NT2/D1 (cell line): ENCODE measurements at regions not wholly inside any gene's neighbourhood (a gene's known extent, or its start where the extent isn't known, plus 50 kb on each side); places are given as distances from the start of the nearest gene placed in this dataset.

Experiments
- DNase-seq: peaks from one replicate; pipeline ENCODE4 v3.0.0-alpha.2; 2011; ENCODE audit warnings: low read depth, low spot score
- H3K27me3 ChIP-seq: 2 replicates; pipeline ENCODE4 v1.6.0; 2011; ENCODE audit warnings: mild to moderate bottlenecking; ENCODE audit not compliant: insufficient read length, insufficient read depth
- H3K36me3 ChIP-seq: 2 replicates; pipeline ENCODE4 v1.6.1; 2011; ENCODE audit warnings: mild to moderate bottlenecking, low read length, mixed read lengths; ENCODE audit not compliant: insufficient read depth, insufficient read length
- H3K4me1 ChIP-seq: 2 replicates; pipeline ENCODE4 v1.5.1; 2011; ENCODE audit not compliant: insufficient read depth, insufficient read length
- H3K4me3 ChIP-seq: 2 replicates; pipeline ENCODE4 v1.5.1; 2011; ENCODE audit warnings: low read depth; ENCODE audit not compliant: insufficient read length
- H3K9ac ChIP-seq: 2 replicates; pipeline ENCODE4 v1.6.0; 2011; ENCODE audit warnings: low read depth; ENCODE audit not compliant: insufficient read length
- H3K9me3 ChIP-seq: 2 replicates; pipeline ENCODE4 v1.5.1; 2011; ENCODE audit warnings: mild to moderate bottlenecking, low read length; ENCODE audit not compliant: insufficient read depth
- SUZ12 ChIP-seq: IDR thresholded peaks from 2 replicates; pipeline ENCODE4 v1.6.1; 2011; ENCODE audit not compliant: insufficient read length, insufficient read depth; ENCODE audit errors: extremely low read depth
- YY1 ChIP-seq: IDR thresholded peaks from 2 replicates; pipeline ENCODE4 v1.6.1; 2011; ENCODE audit not compliant: insufficient read length, insufficient read depth
- ZNF274 ChIP-seq: IDR thresholded peaks from 2 replicates; pipeline ENCODE4 v1.6.1; 2011; ENCODE audit warnings: mild to moderate bottlenecking, low read depth, low read length

DNA sequence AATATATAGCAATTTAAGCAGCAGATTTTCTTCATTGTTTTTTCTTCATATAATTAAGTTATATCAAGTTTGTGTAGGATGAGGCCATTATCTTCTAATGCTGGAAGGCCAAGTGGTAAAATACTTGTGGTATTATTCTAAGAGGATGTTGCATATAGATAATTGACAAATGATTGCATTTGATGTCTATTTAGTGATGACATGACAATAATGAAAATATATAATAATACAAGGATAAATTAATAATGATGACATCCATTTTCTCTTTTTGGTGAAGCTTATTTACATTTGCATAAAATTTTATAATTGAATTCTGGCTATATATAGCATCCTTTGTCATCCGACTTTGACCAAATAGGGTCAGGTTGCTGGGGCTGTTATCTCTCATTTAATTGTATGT, 195.4 kb upstream of the KCNJ16 start:
- Histone ChIP-seq H3K4me1 (no peaks in the 10 kb centered on the region), H3K36me3 (no peaks in the 10 kb centered on the region), H3K9ac (no peak overlapping the region), H3K9me3 (no peaks in the 10 kb centered on the region; the same call in 1 of the 2 replicates), H3K27me3 (no peaks in the 10 kb centered on the region), H3K4me3 (no peak overlapping the region)
- no peak for TF ChIP-seq YY1
- TF ChIP-seq SUZ12, result no peak
- TF ChIP-seq ZNF274, result no peak
- no peak for DNase-seq

DNA sequence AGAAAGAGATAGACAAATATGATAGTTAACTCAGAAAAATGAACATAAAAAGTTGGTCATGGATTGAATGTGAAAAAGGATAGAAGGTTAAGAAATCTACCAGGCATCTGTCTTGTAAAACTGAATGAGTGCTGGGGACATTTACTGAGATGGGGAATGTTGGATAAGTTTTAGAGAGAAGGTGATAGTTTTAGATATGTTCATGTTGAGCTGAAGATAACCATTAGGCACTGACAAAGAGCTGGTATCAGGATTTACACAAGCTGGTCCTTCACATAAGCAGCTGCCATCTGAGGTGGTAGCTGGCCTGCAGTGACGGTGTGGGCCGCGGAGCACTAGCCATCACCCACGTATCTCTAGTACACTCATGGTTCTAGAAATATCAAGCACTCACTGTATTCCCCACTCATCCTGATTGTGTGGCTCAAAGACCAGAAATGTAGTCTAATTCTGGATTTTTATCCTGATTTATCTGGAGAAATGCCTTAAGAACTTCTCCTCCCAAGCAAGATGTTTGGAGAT, 194.4 kb upstream of the KCNJ16 start:
- DNase-seq, result no peak
- Histone ChIP-seq H3K4me3 (no peak overlapping the region), H3K9ac (no peak overlapping the region), H3K36me3 (no peaks in the 10 kb centered on the region), H3K9me3 (no peaks in the 10 kb centered on the region; the same call in 1 of the 2 replicates), H3K27me3 (no peaks in the 10 kb centered on the region), H3K4me1 (no peaks in the 10 kb centered on the region)
- TF ChIP-seq SUZ12, result no peak
- TF ChIP-seq ZNF274, result no peak
- TF ChIP-seq YY1, result no peak

DNA sequence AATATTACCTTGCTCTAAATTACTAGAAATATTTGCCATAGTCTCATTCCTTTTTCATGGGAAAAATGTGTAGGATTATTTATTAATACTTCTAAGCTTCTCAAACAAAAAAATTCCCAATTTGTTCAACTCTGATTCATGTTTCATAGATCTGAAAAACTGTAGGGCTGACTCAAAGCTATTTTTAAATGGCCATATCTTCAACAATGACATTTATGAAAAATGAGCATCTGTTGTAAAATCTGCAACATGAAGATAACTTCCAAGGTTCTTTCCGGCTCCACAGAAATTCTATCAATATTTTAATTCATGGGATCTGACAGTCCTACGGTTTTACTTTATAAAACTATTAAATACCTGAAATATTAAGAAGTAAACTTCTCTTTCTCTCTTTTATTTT, 192.7 kb upstream of the KCNJ16 start:
- DNase-seq, result no peak
- Histone ChIP-seq H3K4me3 (no peak overlapping the region), H3K9ac (no peak overlapping the region), H3K27me3 (no peaks in the 10 kb centered on the region), H3K9me3 (no peaks in the 10 kb centered on the region; the same call in 1 of the 2 replicates), H3K4me1 (no peaks in the 10 kb centered on the region), H3K36me3 (no peaks in the 10 kb centered on the region)
- TF ChIP-seq YY1 (no peak), SUZ12 (no peak), ZNF274 (no peak)

DNA sequence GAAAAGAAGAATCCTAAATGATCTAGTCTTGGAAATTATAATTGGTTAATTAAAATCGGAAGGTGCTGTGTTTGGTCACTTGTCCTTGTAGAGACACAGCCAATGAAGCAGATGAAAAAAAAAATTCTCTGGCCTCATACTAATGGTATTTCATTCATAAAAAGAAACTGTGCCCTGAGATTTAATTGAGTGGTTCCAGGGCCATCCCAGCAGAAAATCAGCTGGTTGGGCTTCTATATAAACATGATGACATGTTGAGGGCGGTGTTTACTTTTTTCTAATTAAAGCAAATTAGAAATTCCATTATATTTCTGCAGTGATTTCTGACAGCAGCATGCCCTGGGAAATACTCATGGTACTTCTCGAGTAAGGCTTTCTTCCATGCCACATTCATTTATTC, 191.9 kb upstream of the KCNJ16 start:
- no peak for DNase-seq
- TF ChIP-seq YY1, result no peak
- TF ChIP-seq ZNF274, result no peak
- TF ChIP-seq SUZ12, result no peak
- no peaks in the 10 kb centered on the region for H3K4me1 ChIP-seq
- no peak overlapping the region for H3K4me3 ChIP-seq
- no peaks in the 10 kb centered on the region for H3K9me3 ChIP-seq
- no peaks in the 10 kb centered on the region for H3K27me3 ChIP-seq
- no peaks in the 10 kb centered on the region for H3K36me3 ChIP-seq
- no peak overlapping the region for H3K9ac ChIP-seq

DNA sequence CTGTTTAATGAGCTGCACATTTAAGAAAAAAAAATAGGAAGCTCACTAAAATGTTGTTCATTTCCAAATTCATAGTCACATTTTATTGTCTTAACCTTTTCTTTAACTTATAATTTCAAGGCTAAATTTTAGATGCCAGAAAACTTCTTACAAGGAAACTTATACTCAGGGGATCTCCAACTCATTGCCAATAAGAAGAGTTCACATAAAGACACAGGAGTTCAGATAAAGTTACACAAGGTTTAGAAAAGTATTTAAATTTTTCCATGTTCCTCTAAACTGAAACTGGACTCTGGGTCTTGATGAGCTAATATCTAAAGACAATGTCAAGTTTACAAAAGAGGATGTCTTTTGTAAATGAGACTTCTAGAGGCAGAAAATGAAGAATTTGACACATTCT, 190.7 kb upstream of the KCNJ16 start:
- H3K4me3 ChIP-seq, result no peak overlapping the region
- DNase-seq, result no peak
- no peaks in the 10 kb centered on the region for H3K27me3 ChIP-seq
- no peaks in the 10 kb centered on the region for H3K36me3 ChIP-seq
- H3K4me1 ChIP-seq, result no peaks in the 10 kb centered on the region
- TF ChIP-seq YY1 (no peak), ZNF274 (no peak), SUZ12 (no peak)
- H3K9ac ChIP-seq, result no peak overlapping the region
- H3K9me3 ChIP-seq, result no peaks in the 10 kb centered on the region

DNA sequence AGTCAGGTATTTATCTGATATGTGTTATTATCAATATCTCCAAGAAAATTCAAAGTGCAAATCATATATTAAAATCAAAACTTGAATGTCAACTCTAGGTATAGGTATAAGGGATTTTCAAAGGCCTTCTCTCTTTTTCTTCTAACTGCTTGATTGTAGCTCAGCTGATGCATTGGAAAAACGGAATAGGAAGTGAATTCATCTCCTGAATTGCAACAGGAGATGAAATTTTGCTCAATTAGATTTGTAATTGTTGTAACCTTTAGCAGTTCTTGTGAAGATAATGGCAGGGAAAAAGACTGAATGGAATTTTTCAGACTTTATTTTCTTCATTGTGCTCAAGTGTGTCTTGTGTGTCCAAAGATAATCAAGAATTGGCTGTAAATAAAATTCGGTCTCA, 190.2 kb upstream of the KCNJ16 start:
- Histone ChIP-seq H3K4me3 (no peak overlapping the region), H3K27me3 (no peaks in the 10 kb centered on the region), H3K36me3 (no peaks in the 10 kb centered on the region), H3K4me1 (no peaks in the 10 kb centered on the region), H3K9ac (no peak overlapping the region), H3K9me3 (no peaks in the 10 kb centered on the region)
- TF ChIP-seq SUZ12 (no peak), ZNF274 (no peak), YY1 (no peak)
- DNase-seq, result no peak

DNA sequence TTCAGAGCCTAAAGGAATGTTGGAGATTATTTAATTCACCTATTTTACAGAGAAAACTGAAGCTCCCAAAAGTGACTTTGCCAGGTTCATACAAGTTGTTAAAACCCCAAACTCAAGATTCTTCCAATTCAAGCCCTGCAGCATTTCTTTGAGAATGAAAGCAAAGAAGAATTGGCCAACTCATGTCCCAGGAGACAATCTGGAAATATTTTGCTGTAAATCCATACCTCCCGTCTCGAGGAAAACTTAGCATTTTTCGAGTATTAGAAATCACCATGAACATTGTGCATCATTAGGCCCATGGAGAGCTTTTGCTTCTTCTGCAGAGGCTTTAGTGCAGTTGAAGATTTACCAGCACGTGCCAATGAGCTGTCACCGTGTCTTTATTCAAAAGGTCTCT, 176.4 kb upstream of the KCNJ16 start:
- H3K9me3 ChIP-seq, result no peaks in the 10 kb centered on the region
- no peak for DNase-seq
- no peak overlapping the region for H3K4me3 ChIP-seq
- TF ChIP-seq ZNF274, result no peak
- no peak for TF ChIP-seq SUZ12
- TF ChIP-seq YY1, result no peak
- no peaks in the 10 kb centered on the region for H3K36me3 ChIP-seq
- no peaks in the 10 kb centered on the region for H3K27me3 ChIP-seq
- H3K4me1 ChIP-seq, result no peaks in the 10 kb centered on the region
- no peak overlapping the region for H3K9ac ChIP-seq

DNA sequence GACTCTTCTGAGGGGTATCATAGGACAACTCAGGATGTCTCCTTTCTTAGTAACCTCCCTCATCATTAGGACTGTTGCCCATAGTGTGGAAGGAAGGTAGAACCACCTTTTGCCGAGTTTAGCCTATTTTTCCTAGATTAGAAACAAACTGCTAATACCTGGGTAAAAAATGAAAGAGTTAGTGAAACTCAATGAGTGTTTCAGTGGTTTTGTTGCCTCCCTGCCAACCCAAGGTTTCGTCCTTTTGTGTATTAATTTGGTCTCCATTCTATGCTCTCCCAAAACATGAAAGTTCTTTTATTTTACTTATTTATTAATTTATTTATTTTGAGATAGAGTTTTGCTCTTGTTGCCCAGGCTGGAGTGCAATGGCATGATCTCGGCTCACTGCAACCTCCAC, 174.9 kb upstream of the KCNJ16 start:
- no peaks in the 10 kb centered on the region for H3K4me1 ChIP-seq
- no peaks in the 10 kb centered on the region for H3K27me3 ChIP-seq
- TF ChIP-seq ZNF274, result no peak
- no peak for TF ChIP-seq YY1
- no peak for TF ChIP-seq SUZ12
- no peak for DNase-seq
- no peaks in the 10 kb centered on the region for H3K36me3 ChIP-seq
- H3K9ac ChIP-seq, result no peak overlapping the region
- no peaks in the 10 kb centered on the region for H3K9me3 ChIP-seq
- H3K4me3 ChIP-seq, result no peak overlapping the region
